ENCODE measurements at regions not wholly inside any gene's neighbourhood (a gene's known extent, or its start where the extent isn't known, plus 50 kb on each side); places are given as distances from the start of the nearest gene placed in this dataset.

- H3K27me3 ChIP-seq (ENCODE audit: insufficient read depth, low read length), result no peaks in the 10 kb centered on the region
- H3K4me1 ChIP-seq (ENCODE audit: insufficient read depth, low read length), result no peaks in the 10 kb centered on the region
- no peaks in the 10 kb centered on the region for H3K9me3 ChIP-seq (ENCODE audit: low read length)
- H2AFZ ChIP-seq (ENCODE audit: low read depth, low read length), result no peak overlapping the region
- H3K36me3 ChIP-seq (ENCODE audit: insufficient read depth, low read length), result no peaks in the 10 kb centered on the region
- no peak overlapping the region for H3K4me3 ChIP-seq (ENCODE audit: low read length)
These were observed 275.2 kb upstream of the THSD7B start for GRCh38 chr2:136490100-136490499.

- Histone ChIP-seq H3K4me3 (ENCODE audit: low read length) (no peak overlapping the region), H3K36me3 (ENCODE audit: insufficient read depth, low read length) (no peaks in the 10 kb centered on the region), H3K9me3 (ENCODE audit: low read length) (no peaks in the 10 kb centered on the region), H3K27me3 (ENCODE audit: insufficient read depth, low read length) (no peaks in the 10 kb centered on the region), H3K4me1 (ENCODE audit: insufficient read depth, low read length) (no peaks in the 10 kb centered on the region), H2AFZ (ENCODE audit: low read depth, low read length) (no peak overlapping the region)
These were observed 277.9 kb upstream of the THSD7B start for GRCh38 chr2:136487421-136487820.

- Histone ChIP-seq H2AFZ (ENCODE audit: low read depth, low read length) (no peak overlapping the region), H3K4me3 (ENCODE audit: low read length) (no peak overlapping the region), H3K36me3 (ENCODE audit: insufficient read depth, low read length) (no peaks in the 10 kb centered on the region), H3K9me3 (ENCODE audit: low read length) (no peaks in the 10 kb centered on the region), H3K4me1 (ENCODE audit: insufficient read depth, low read length) (no peaks in the 10 kb centered on the region), H3K27me3 (ENCODE audit: insufficient read depth, low read length) (no peaks in the 10 kb centered on the region)
These were observed 279.2 kb upstream of the THSD7B start for GRCh38 chr2:136486115-136486514.

GRCh38 chr2:136482966-136483365 lies 282.4 kb upstream of the THSD7B start:
- no peak overlapping the region for H3K4me3 ChIP-seq (ENCODE audit: low read length)
- no peak overlapping the region for H2AFZ ChIP-seq (ENCODE audit: low read depth, low read length)
- H3K27me3 ChIP-seq (ENCODE audit: insufficient read depth, low read length), result no peaks in the 10 kb centered on the region
- no peaks in the 10 kb centered on the region for H3K9me3 ChIP-seq (ENCODE audit: low read length)
- no peaks in the 10 kb centered on the region for H3K4me1 ChIP-seq (ENCODE audit: insufficient read depth, low read length)
- H3K36me3 ChIP-seq (ENCODE audit: insufficient read depth, low read length), result no peaks in the 10 kb centered on the region

- H3K36me3 ChIP-seq (ENCODE audit: insufficient read depth, low read length), result no peaks in the 10 kb centered on the region
- H3K9me3 ChIP-seq (ENCODE audit: low read length), result no peaks in the 10 kb centered on the region
- no peak overlapping the region for H2AFZ ChIP-seq (ENCODE audit: low read depth, low read length)
- no peaks in the 10 kb centered on the region for H3K27me3 ChIP-seq (ENCODE audit: insufficient read depth, low read length)
- no peak overlapping the region for H3K4me3 ChIP-seq (ENCODE audit: low read length)
- H3K4me1 ChIP-seq (ENCODE audit: insufficient read depth, low read length), result no peaks in the 10 kb centered on the region
These were observed 283.3 kb upstream of the THSD7B start for GRCh38 chr2:136482006-136482405.

GRCh38 chr2:136479696-136480095 lies 285.6 kb upstream of the THSD7B start:
- no peak overlapping the region for H2AFZ ChIP-seq (ENCODE audit: low read depth, low read length)
- no peaks in the 10 kb centered on the region for H3K36me3 ChIP-seq (ENCODE audit: insufficient read depth, low read length)
- no peaks in the 10 kb centered on the region for H3K4me1 ChIP-seq (ENCODE audit: insufficient read depth, low read length)
- H3K4me3 ChIP-seq (ENCODE audit: low read length), result no peak overlapping the region
- H3K27me3 ChIP-seq (ENCODE audit: insufficient read depth, low read length), result no peaks in the 10 kb centered on the region
- no peaks in the 10 kb centered on the region for H3K9me3 ChIP-seq (ENCODE audit: low read length)

- H3K9me3 ChIP-seq (ENCODE audit: low read length), result no peaks in the 10 kb centered on the region
- no peaks in the 10 kb centered on the region for H3K36me3 ChIP-seq (ENCODE audit: insufficient read depth, low read length)
- no peak overlapping the region for H2AFZ ChIP-seq (ENCODE audit: low read depth, low read length)
- no peak overlapping the region for H3K4me3 ChIP-seq (ENCODE audit: low read length)
- H3K27me3 ChIP-seq (ENCODE audit: insufficient read depth, low read length), result no peaks in the 10 kb centered on the region
- no peaks in the 10 kb centered on the region for H3K4me1 ChIP-seq (ENCODE audit: insufficient read depth, low read length)
These were observed 296.5 kb upstream of the THSD7B start for GRCh38 chr2:136468799-136469369.

- no peak overlapping the region for H2AFZ ChIP-seq (ENCODE audit: low read depth, low read length)
- peaks cover 3% of the 10 kb centered on the region for H3K27me3 ChIP-seq (ENCODE audit: insufficient read depth, low read length)
- H3K4me3 ChIP-seq (ENCODE audit: low read length), result no peak overlapping the region
- no peaks in the 10 kb centered on the region for H3K36me3 ChIP-seq (ENCODE audit: insufficient read depth, low read length)
- no peaks in the 10 kb centered on the region for H3K4me1 ChIP-seq (ENCODE audit: insufficient read depth, low read length)
- H3K9me3 ChIP-seq (ENCODE audit: low read length), result no peaks in the 10 kb centered on the region
These were observed 312.8 kb upstream of the THSD7B start for GRCh38 chr2:136452528-136452927.

GRCh38 chr2:136448986-136449780 lies 316.2 kb upstream of the THSD7B start:
- Histone ChIP-seq H3K9me3 (ENCODE audit: low read length) (no peaks in the 10 kb centered on the region), H2AFZ (ENCODE audit: low read depth, low read length) (no peak overlapping the region), H3K4me1 (ENCODE audit: insufficient read depth, low read length) (no peaks in the 10 kb centered on the region), H3K27me3 (ENCODE audit: insufficient read depth, low read length) (peaks cover 5% of the 10 kb centered on the region), H3K36me3 (ENCODE audit: insufficient read depth, low read length) (no peaks in the 10 kb centered on the region), H3K4me3 (ENCODE audit: low read length) (no peak overlapping the region)

GRCh38 chr2:136448432-136448831 lies 316.9 kb upstream of the THSD7B start:
- Histone ChIP-seq H3K9me3 (ENCODE audit: low read length) (no peaks in the 10 kb centered on the region), H3K4me3 (ENCODE audit: low read length) (no peak overlapping the region), H2AFZ (ENCODE audit: low read depth, low read length) (no peak overlapping the region), H3K36me3 (ENCODE audit: insufficient read depth, low read length) (no peaks in the 10 kb centered on the region), H3K27me3 (ENCODE audit: insufficient read depth, low read length) (peaks cover 5% of the 10 kb centered on the region), H3K4me1 (ENCODE audit: insufficient read depth, low read length) (no peaks in the 10 kb centered on the region)

- no peaks in the 10 kb centered on the region for H3K4me1 ChIP-seq (ENCODE audit: insufficient read depth, low read length)
- no peak overlapping the region for H2AFZ ChIP-seq (ENCODE audit: low read depth, low read length)
- H3K27me3 ChIP-seq (ENCODE audit: insufficient read depth, low read length), result peaks cover 2% of the 10 kb centered on the region
- no peak overlapping the region for H3K4me3 ChIP-seq (ENCODE audit: low read length)
- no peaks in the 10 kb centered on the region for H3K36me3 ChIP-seq (ENCODE audit: insufficient read depth, low read length)
- H3K9me3 ChIP-seq (ENCODE audit: low read length), result no peaks in the 10 kb centered on the region
These were observed 321.0 kb upstream of the THSD7B start for GRCh38 chr2:136444323-136444722.

- H3K4me3 ChIP-seq (ENCODE audit: low read length), result no peak overlapping the region
- no peaks in the 10 kb centered on the region for H3K36me3 ChIP-seq (ENCODE audit: insufficient read depth, low read length)
- no peak overlapping the region for H2AFZ ChIP-seq (ENCODE audit: low read depth, low read length)
- no peaks in the 10 kb centered on the region for H3K9me3 ChIP-seq (ENCODE audit: low read length)
- H3K4me1 ChIP-seq (ENCODE audit: insufficient read depth, low read length), result no peaks in the 10 kb centered on the region
- H3K27me3 ChIP-seq (ENCODE audit: insufficient read depth, low read length), result peaks cover 2% of the 10 kb centered on the region
These were observed 321.7 kb upstream of the THSD7B start for GRCh38 chr2:136443661-136444060.

GRCh38 chr2:136441979-136442714 lies 323.2 kb upstream of the THSD7B start:
- Histone ChIP-seq H3K27me3 (ENCODE audit: insufficient read depth, low read length) (no peaks in the 10 kb centered on the region), H2AFZ (ENCODE audit: low read depth, low read length) (no peak overlapping the region), H3K4me3 (ENCODE audit: low read length) (no peak overlapping the region), H3K36me3 (ENCODE audit: insufficient read depth, low read length) (no peaks in the 10 kb centered on the region), H3K9me3 (ENCODE audit: low read length) (no peaks in the 10 kb centered on the region), H3K4me1 (ENCODE audit: insufficient read depth, low read length) (no peaks in the 10 kb centered on the region)

Measured in neuron (in vitro differentiated cells).